GM12873 (cell line): ENCODE measurements at regions not wholly inside any gene's neighbourhood (a gene's known extent, or its start where the extent isn't known, plus 50 kb on each side); places are given as distances from the start of the nearest gene placed in this dataset.

ENCODE experiments used
- TF ChIP-seq, protein P1 (sequence below): IDR thresholded peaks from 2 replicates; pipeline ENCODE4 v1.5.1; 2012; ENCODE audit warnings: low read depth, mild to moderate bottlenecking, moderate library complexity, low read length, control low read depth; ENCODE audit not compliant: insufficient read depth; ENCODE audit errors: missing control alignments

DNA sequence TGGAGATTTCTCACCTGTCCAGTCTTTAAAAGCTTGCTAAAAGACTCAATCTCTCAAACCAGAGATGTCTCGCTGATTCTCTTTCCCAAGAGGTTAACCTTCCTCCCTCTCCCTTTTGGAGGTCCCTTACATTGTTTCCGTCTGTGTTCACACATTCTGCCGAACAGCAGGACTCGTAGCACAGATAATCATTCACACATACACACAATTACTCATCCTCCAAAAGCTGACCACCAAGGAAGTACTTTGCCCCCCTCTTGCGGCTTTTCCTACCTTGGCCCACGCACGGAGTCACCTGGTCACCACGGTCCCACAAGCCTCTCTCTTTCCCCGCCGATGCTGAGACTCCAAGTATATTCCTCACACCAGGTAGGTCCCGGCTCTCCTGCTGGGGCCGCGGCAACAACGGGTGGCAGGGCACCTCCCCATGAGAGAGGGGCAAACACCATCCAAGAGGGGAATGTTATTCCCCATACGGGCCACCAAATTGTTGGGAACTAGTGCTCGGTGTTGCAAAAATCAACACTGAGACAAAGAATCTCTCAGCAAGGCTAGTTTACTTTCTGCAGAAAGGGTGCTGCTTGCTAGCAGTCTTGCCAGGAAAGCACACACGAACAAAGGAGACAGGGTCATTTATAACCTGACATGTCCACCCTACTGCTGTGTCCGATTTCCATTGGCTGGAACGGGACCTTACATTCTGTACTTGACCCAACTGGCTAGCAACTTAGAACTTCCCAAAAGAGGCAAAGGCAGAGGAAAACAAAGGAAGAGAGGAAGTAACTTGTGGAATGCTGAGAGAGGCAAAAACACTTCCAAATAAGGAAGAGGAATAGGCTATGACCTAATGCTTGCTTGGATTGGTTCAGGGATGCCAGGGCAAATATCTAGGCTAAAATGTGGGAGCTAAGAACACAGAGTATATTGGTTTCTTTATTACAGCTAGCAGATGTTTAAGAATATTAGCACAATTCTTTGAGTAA lies 102.1 kb upstream of the NECTIN3 start:
- TF ChIP-seq, protein P1, sequence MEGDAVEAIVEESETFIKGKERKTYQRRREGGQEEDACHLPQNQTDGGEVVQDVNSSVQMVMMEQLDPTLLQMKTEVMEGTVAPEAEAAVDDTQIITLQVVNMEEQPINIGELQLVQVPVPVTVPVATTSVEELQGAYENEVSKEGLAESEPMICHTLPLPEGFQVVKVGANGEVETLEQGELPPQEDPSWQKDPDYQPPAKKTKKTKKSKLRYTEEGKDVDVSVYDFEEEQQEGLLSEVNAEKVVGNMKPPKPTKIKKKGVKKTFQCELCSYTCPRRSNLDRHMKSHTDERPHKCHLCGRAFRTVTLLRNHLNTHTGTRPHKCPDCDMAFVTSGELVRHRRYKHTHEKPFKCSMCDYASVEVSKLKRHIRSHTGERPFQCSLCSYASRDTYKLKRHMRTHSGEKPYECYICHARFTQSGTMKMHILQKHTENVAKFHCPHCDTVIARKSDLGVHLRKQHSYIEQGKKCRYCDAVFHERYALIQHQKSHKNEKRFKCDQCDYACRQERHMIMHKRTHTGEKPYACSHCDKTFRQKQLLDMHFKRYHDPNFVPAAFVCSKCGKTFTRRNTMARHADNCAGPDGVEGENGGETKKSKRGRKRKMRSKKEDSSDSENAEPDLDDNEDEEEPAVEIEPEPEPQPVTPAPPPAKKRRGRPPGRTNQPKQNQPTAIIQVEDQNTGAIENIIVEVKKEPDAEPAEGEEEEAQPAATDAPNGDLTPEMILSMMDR = no peak

DNA sequence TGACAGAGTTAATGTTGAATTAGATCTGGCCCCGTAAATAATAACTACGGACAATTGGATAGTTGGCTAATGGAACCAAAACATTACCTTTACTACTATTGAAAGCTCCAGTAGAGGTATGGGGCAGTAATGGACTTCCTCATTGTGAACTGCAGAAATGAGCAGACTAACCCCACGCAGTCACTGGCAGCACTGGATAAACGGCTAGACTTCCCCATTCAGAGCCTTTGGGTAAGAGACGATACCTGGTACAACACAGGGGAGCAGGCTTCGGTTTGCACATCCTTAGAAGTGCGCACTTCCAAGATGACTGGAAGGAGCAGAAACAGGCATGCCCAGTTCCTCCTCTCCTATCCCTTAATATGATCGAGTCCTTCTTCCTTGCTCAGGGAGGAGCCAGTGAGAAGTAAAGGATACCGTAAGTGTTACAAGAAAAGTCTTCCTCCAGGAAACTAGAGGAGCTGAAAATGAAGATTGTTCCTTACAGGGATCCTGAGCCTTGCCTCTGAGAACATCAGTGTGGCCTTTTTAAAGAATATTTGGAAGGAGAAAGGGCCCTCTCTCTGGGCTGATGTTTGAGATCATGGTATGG lies 100.5 kb upstream of the NECTIN3 start:
- TF ChIP-seq, protein P1 = no peak

DNA sequence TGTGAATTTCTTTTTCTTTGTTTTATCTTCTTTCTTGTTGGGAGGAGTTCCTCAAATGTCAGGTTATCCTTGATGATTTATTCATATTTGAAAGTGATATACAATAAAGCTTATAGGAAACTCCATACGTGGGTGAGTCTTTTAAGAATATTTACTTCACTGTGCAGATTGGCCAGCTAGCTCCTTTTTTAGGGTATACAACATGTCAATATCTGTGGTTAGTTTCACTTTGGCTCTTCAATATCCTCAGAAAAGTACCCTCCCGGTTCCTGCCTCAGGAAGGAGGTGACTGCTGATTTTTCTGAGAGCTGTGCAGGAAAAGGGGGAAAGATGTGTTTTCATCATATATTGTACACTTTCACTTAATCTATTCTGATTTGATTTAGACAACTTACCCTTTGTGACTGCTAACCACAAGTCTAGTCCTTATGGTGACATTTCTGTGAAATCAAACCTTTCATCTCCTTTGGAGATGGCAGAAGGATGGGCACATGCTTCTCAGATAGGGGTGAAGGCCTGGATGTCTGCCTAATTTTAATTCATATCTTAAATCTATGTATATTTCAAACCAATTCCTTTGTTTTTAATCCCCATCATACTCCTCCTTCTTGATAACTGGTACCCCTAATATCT lies 98.2 kb upstream of the NECTIN3 start:
- TF ChIP-seq, protein P1 = no peak

DNA sequence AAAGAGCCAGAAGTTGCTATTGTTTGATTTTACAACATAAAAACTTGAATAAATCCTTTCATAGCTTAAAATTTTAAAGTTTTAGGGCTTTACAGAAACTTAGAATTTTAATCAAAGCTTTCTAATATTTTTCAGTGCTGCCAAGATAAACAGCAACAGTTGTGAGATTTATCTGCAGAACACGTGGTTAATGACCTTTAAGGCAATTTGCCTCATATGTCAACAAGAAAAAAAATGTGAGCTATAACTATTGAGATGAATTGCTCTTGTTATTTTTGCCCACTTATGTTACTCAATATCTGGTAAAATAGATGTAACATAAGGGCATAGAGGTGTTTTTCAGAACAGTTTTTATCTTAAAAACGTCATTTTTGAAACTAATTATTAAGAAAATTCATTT lies 96.7 kb upstream of the NECTIN3 start:
- TF ChIP-seq, protein P1 = no peak

GRCh38 chr3:110984456-110985250 lies 87.0 kb upstream of the NECTIN3 start:
- TF ChIP-seq, protein P1 = no peak

GRCh38 chr3:110989446-110989845 lies 82.2 kb upstream of the NECTIN3 start:
- TF ChIP-seq, protein P1 = no peak
